K562 (cell line): ENCODE measurements at regions not wholly inside any gene's neighbourhood (a gene's known extent, or its start where the extent isn't known, plus 50 kb on each side); places are given as distances from the start of the nearest gene placed in this dataset.
A peak's percentile ranks its signal among the peaks of the same experiment; 100 is the strongest.

Source experiments
- DIDO1 ChIP-seq: fragments of 450-650 bp; IDR thresholded peaks from 2 replicates; pipeline ENCODE4 v1.6.1; 2016; ENCODE audit warnings: low read depth, missing biosample characterization, missing genetic modification characterization
- E2F3 ChIP-seq: fragments of 250-450 bp; sonication (Bioruptor Pico); IDR thresholded peaks from 2 replicates; pipeline ENCODE4 v1.4.0; 2020; ENCODE audit warnings: mild to moderate bottlenecking
- ESRRB ChIP-seq: fragments of 250-450 bp; sonication (Bioruptor Pico); IDR thresholded peaks from 2 replicates; pipeline ENCODE4 v1.5.0; 2020; ENCODE audit warnings: mild to moderate bottlenecking, moderate library complexity, borderline replicate concordance
- HLTF ChIP-seq: fragments of 450-650 bp; IDR thresholded peaks from 2 replicates; pipeline ENCODE4 v1.6.1; 2016
- MAFG ChIP-seq: fragments of 450-650 bp; conservative IDR thresholded peaks from 2 replicates; pipeline ENCODE4 v1.6.1; 2016; ENCODE audit warnings: missing genetic modification characterization, missing compliant biosample characterization
- MED1 ChIP-seq: sonication (generic); formaldehyde crosslinking; IDR thresholded peaks from 2 replicates; pipeline ENCODE4 v1.8.1; 2023; ENCODE audit warnings: missing genetic modification reagents, borderline replicate concordance
- MITF ChIP-seq: IDR thresholded peaks from 2 replicates; pipeline ENCODE4 v1.6.1; 2014; ENCODE audit warnings: antibody characterized with exemption
- PHF21A ChIP-seq: fragments of 450-650 bp; IDR thresholded peaks from 2 replicates; pipeline ENCODE4 v1.6.1; 2017; ENCODE audit warnings: low read depth, borderline replicate concordance
- PHF8 ChIP-seq: fragments of 200-600 bp; sonication (generic); IDR thresholded peaks from 2 replicates; pipeline ENCODE4 v1.6.1; 2012; ENCODE audit warnings: mixed run types, mild to moderate bottlenecking, inconsistent platforms, low read length, moderate library complexity, borderline replicate concordance
- SMARCB1 ChIP-seq: IDR thresholded peaks from 2 replicates; pipeline ENCODE4 v1.6.1; 2011; ENCODE audit warnings: improper control_type of control experiment, low read depth; ENCODE audit not compliant: insufficient read length
- TCF15 ChIP-seq: fragments of 250-450 bp; sonication (Bioruptor Pico); IDR thresholded peaks from 2 replicates; pipeline ENCODE4 v1.8.0; 2022; ENCODE audit warnings: moderate library complexity, mild to moderate bottlenecking, inconsistent platforms
- ZBTB17 ChIP-seq: fragments of 450-650 bp; formaldehyde crosslinking; IDR thresholded peaks from 2 replicates; pipeline ENCODE4 v1.4.0; 2020; ENCODE audit warnings: mild to moderate bottlenecking
- ZNF232 ChIP-seq: sonication (generic); formaldehyde crosslinking; IDR thresholded peaks from 2 replicates; pipeline ENCODE4 v1.8.0; 2022; ENCODE audit warnings: mild to moderate bottlenecking, missing genetic modification reagents
- ZNF277 ChIP-seq: fragments of 250-450 bp; sonication (Bioruptor Pico); IDR thresholded peaks from 2 replicates; pipeline ENCODE4 v1.8.0; 2022; ENCODE audit warnings: inconsistent platforms, mild to moderate bottlenecking, moderate library complexity, borderline replicate concordance
- ZNF507 ChIP-seq: conservative IDR thresholded peaks from 2 replicates; pipeline ENCODE4 v1.6.1; 2017; ENCODE audit warnings: missing genetic modification characterization, missing compliant biosample characterization
- ZNF561 ChIP-seq: fragments of 450-650 bp; formaldehyde crosslinking; conservative IDR thresholded peaks from 2 replicates; pipeline ENCODE4 v1.4.0; 2020; ENCODE audit warnings: mild to moderate bottlenecking, moderate library complexity
- ZNF785 ChIP-seq: fragments of 250-450 bp; sonication (Bioruptor Pico); IDR thresholded peaks from 2 replicates; pipeline ENCODE4 v1.4.0; 2020; ENCODE audit warnings: mild to moderate bottlenecking
- TF ChIP-seq, protein P1 (sequence below): fragments of 250-450 bp; sonication (Bioruptor Pico); IDR thresholded peaks from 2 replicates; pipeline ENCODE4 v1.4.0; 2020; ENCODE audit warnings: mild to moderate bottlenecking, moderate library complexity

- TF ChIP-seq MAFG (tag) (peak; percentile 99), PHF21A (no peak), TCF15 (CRISPR knock-in tag) (no peak), ZNF232 (no peak), ZBTB17 (no peak), ESRRB (CRISPR knock-in tag) (no peak), HLTF (peak; percentile 91), MED1 (CRISPR knock-in tag) (no peak), E2F3 (CRISPR knock-in tag) (no peak), MITF (no peak), DIDO1 (tag) (0 out of 2 replicates have a peak, but pooled peaks have one; percentile 55), ZNF785 (CRISPR knock-in tag) (no peak), ZNF561 (no peak), ZNF507 (no peak), SMARCB1 (no peak), ZNF277 (CRISPR knock-in tag) (no peak), PHF8 (peak; percentile 26; the same call in 1 of the 2 replicates)
- TF ChIP-seq, protein P1, sequence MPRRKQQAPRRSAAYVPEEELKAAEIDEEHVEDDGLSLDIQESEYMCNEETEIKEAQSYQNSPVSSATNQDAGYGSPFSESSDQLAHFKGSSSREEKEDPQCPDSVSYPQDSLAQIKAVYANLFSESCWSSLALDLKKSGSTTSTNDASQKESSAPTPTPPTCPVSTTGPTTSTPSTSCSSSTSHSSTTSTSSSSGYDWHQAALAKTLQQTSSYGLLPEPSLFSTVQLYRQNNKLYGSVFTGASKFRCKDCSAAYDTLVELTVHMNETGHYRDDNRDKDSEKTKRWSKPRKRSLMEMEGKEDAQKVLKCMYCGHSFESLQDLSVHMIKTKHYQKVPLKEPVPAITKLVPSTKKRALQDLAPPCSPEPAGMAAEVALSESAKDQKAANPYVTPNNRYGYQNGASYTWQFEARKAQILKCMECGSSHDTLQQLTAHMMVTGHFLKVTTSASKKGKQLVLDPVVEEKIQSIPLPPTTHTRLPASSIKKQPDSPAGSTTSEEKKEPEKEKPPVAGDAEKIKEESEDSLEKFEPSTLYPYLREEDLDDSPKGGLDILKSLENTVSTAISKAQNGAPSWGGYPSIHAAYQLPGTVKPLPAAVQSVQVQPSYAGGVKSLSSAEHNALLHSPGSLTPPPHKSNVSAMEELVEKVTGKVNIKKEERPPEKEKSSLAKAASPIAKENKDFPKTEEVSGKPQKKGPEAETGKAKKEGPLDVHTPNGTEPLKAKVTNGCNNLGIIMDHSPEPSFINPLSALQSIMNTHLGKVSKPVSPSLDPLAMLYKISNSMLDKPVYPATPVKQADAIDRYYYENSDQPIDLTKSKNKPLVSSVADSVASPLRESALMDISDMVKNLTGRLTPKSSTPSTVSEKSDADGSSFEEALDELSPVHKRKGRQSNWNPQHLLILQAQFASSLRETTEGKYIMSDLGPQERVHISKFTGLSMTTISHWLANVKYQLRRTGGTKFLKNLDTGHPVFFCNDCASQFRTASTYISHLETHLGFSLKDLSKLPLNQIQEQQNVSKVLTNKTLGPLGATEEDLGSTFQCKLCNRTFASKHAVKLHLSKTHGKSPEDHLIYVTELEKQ (CRISPR knock-in tag) = no peak
Observed at GRCh38 chr20:41669708-41670263, 51.6 kb upstream of the CHD6 start (continued).
